Right lobe of liver (tissue), 4 donors: ENCODE measurements at regions not wholly inside any gene's neighbourhood (a gene's known extent, or its start where the extent isn't known, plus 50 kb on each side); places are given as distances from the start of the nearest gene placed in this dataset.

Experiments used
- CTCF ChIP-seq, 4 donors: fragments of 200-600 bp in 3 of 4; fragments of 450-650 bp in 1 of 4; IDR thresholded peaks; one replicate each; pipeline versions ENCODE4 v1.5.1 to v1.8.0; 2016 to 2022; ENCODE audit warnings: antibody characterized with exemption in 4 of 4, mild to moderate bottlenecking in 2 of 4
- POLR2A ChIP-seq: fragments of 450-650 bp; IDR thresholded peaks from one replicate; pipeline ENCODE4 v1.6.1; 2017; ENCODE audit warnings: antibody characterized with exemption, mild to moderate bottlenecking
- donor health status: DM: no; HTN: no; CAD: no.
- donor health status: DM: no; HTN: no; CAD: no.
- donor health status: DM: no; HTN: yes; CAD: no.

GRCh38 chr22:27327497-27327896 is 474.1 kb downstream of the MN1 start:
- TF ChIP-seq POLR2A (no peak), CTCF (IDR thresholded peaks at IDR 0.05) (no peak)
